RPMI8226 (cell line): ENCODE measurements at regions not wholly inside any gene's neighbourhood (a gene's known extent, or its start where the extent isn't known, plus 50 kb on each side); places are given as distances from the start of the nearest gene placed in this dataset.

ENCODE experiments used
- DNase-seq: peaks from one replicate; pipeline ENCODE4 v3.0.0-alpha.2; 2015

DNA sequence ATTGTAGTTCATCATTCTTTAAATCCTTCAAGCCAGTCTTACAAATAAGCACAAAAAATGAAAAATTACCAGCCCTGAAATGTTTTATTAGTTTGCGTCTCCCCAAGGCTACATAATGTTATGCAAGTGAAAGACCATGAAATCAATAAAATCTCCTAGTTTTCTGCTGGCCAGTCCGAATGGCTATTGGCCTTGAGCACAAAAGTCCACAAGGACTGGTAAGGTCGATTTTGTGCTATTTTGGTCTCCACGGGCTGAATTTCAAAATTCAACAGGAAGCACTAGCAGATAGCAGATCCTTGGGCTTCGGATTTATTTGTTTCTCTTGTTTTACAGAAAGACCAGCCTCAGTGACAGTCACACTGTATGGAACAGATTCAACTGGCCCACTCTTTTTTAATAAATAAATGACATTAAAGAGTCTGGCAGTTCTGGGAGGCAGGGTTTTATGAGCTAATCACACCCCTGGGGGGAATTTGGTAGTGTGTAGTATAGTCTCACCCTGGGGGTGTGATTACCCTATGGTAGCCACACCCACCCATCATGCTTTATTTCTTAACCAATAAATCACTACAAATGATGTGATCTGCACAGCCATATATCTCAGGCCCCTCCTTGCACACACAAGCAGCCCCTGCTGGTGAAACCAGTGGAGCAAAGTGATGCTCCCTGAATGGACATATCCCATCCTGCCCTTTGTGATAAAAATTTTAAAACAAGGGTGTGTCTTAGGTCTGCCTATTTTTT is 51.1 kb upstream of the TMEM33 start:
- DNase-seq = no peak

DNA sequence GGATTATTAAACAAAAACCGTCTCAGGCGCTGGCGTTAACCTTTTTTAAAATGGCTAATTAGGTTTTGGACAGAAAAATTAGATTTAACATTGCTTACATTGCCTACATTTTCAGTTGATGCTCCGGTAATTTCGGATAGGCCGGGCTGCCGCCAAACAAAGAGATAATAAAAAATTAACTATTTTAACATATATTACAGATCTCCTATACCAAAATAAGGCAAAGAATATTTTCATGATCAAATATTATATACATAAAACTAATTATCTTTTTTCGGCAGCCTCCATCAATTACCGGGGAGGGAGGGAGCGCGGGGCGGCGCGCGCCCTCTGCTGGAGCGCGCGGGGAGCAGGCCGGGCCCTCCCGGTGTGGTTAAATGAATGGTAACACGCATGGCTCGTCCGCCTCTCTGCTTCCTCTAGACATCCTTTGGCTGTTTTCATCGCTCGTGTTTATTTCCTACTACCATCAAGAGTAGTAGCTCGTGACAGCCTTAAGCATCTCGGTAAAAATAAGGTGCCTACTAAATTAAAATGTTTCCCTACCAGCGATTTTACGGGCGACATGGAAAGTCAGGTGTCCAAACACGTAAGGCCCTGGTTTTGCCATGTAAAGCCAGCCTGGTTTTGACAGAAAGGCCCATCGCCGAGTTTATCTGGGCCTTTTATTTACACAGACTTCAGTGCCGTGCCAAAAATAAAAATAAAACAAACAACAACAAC is 52.4 kb upstream of the TMEM33 start:
- peak; percentile 47 for DNase-seq

DNA sequence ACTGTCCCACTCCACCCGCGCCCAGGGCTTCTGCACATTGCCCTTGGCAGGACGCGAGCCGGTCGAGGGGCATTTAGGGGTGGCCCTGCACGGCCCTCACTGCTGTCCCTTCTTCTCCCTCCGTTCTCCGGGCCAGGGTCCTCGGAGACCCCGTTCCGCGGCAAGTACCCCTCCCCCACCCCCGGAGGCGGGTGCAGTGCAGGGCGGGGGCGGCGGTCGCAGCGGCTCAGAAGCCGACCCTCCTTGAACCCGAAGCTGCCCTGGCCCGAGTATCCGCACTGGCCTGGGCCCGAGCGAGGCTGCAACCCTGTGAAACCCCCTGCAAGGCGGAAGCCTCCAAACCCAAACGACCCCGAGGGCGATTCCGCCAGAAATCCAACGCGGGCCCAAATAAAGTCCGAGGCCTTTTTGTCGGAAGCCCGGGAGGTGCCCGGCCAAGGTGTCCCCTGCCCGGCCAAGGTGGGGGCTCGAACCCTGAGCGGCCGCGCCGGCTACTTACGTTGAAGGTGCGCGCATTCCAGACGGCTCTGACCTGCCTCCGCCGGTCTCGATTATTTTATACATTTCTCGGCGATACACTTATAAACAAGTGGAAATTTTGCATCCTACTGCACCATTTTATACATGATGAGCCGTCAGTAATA is 53.1 kb upstream of the TMEM33 start:
- DNase-seq = no peak

DNA sequence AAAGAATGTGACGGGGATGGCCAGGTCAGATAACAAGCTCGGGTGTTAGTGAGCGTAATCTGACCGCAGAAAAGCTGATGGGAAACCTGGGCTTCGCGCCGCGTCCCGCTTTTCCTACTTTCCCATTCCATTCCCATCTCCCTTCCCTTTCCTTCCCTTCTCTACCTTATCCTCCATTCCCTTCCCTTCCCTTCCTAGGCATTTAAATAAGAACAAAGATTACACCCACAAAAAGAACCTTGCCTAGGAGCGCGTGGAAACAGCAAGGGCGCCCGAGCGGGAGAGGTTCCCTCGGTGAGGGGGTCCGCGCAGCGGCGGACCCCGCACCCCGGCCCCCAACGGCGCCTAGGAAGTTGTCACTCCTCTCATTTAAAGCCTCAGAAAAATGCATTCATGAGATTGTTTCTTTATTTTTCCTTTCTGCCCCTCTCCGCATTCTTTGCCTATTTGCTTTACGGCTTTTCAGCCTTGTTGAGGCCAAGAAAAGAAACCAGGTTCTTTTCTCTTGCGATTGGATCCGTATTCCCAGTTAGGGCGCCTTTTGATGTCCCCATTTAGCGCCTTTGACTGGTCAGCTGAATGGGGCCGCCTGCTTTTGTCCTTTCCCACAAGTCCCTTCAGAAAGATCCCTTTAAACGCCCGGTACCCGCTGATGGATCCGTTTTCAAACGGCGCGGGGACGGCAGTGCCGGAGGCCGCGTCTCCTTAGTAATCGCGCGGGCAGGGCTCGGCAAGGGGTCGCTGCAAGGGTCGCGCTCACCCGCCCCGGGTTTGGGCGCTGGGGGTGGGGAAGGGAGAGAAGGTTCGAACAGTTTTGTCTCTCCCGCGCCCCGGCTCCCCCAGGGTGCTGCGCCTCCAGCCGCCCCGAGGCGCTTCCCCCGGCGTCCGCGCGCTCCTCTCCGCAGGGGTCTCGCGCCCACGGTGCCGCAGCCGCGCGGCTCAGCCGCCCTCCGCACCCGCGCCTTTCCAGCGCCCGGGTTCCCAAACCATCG is 54.1 kb upstream of the TMEM33 start:
- no peak for DNase-seq

DNA sequence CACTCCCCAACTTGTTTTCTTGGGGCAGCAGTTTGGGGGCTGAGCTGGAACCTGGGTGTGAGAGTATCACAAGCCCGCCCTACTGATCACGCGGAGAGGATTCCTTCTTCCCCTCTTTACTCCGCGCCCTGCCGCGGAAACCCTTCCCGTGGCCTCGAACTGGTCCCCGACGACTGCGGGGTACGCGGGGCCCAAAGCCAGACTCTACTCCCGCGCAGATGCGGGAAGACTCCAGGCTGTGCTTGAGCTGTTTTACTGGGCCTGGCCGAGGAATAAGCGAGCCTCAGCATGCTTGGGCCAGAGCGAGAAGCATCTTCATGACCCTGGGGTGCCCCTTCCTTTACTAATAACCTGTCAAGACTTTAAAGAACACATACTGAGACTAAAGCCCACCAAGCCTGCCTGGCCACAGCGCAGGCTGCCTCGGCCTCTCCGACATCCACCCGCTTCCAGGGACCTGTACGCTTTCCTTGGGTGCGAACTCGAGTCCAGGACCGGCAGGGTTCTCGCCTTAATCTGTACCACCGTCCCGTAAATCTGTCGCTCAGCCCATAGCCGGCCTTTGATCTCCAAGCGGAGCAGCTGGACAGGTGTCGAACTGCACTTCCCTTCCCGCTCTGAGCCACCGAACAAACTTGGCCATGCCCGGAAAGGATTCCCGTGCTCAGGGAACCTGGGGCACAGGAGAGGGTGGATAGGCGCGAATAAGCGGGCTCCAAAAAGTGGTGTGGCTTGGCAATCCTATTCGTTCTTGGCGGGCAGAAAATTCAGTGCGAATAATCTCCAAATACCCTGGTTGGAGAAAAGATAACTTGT is 55.0 kb upstream of the TMEM33 start:
- no peak for DNase-seq

DNA sequence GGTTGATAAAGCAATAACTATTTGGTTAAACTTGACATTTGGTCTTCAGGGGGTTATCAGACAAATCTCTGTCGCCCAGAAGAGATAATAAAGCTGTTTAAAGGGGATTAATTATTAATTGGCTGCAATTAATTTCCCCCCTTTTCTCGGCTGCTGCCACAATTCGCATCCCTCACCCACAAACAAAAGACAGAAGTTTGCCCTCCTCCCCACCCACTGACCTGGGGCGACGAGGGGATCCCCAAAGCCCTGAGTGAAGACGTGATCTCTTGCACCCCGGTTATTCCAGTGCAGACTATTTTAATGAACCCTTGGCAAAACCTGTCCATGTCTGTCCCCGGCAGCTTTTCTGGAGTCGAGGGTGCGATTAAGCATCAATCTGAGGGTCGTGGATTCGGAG is 55.7 kb upstream of the TMEM33 start:
- DNase-seq = no peak

DNA sequence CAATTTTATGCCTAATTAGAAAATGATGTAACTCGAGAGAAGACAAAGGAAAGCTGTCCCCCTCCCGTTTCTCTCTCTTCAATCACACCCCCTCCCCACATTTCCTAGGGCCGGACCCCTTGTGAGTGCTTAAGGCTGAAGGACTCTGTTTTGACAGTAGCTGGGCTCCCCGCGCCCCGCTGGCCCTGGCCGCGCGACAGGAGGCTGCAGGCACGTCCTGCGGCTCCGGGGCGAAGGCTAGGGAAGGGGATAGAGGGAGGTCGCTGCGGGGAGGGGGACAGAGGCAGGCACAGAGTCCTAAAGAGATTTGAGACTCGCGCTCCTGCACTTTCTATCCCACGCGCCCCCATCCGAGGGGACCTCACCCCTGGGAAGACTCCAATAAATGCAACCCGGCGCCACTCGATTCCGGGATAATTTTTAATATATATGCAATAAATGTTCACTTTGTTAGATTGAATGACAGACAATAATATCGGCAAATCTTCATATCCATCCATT is 56.2 kb upstream of the TMEM33 start:
- DNase-seq = no peak

DNA sequence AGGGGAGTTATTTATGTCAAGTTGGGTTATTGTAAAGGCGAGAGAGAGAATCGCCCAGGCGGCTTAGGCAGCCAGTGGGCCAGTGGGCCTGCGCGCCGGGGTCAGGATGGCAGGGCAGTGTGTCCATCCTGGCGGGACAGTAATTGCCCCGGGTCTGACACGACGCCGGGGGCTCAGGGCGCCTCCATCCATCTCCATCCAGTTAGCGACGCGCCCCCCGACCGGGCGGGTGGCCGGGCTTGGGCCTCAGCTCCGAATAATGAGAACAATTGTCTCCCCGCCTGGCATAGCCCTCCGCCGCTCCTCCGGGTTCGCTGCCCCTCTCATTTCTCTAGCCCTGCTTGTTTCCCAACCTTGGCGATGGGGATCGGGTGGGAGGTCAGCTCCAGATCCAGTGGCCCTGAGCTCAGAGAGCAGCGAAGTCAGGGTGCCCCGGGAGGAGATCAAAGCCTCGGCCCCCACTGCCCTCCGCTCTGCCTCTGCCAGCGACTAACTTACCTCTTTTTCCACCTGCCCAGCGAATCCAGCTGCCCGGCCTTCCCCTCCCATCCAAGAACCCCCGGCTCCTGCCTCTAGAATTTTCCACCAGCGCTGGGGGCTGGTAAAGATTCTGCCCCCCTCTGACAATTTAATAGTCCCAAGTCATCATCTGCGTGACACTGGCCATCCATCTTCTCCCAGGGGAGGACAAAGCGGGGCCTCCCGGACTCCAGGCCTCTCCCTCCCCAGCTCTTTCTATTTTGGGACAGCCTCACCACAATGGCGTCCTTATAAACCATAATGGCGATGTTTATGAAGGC is 56.9 kb upstream of the TMEM33 start:
- no peak for DNase-seq

DNA sequence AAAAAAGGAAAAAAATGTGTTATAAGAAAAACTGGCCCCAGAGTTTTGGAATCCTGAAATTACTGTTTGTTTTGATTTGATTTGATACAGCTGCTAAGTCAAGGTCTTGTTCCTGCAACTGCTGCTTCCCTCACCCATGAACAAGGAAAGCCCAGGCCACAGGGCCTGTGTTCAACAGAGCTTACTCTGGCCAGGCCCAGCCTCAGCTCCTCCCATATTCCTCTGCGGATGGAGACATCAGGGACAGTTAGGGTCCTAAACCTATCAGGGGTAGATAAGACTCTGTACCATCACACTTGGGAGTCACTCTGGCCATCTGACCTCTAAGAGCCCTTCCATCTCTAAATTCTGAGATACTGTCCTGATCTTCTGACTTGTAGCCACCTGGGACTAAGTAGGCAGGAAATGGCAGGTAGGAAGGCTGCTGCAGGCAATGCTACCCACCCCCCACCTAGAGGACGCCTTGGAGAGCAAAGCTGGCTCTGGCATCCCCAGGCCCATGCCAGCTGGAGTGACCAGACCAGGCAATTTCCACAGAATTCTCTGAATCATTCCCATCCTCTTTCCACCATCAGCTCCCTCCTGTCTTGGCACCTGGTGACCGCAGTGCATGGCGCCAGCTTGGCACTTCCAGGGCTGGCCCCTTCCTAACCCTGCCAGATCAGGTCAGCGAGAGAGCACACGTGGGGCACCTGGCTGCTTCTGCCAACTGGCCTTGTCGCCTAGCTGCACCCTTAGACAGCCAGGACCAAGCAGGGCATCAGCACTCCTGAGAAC is 58.0 kb upstream of the TMEM33 start:
- DNase-seq = no peak

DNA sequence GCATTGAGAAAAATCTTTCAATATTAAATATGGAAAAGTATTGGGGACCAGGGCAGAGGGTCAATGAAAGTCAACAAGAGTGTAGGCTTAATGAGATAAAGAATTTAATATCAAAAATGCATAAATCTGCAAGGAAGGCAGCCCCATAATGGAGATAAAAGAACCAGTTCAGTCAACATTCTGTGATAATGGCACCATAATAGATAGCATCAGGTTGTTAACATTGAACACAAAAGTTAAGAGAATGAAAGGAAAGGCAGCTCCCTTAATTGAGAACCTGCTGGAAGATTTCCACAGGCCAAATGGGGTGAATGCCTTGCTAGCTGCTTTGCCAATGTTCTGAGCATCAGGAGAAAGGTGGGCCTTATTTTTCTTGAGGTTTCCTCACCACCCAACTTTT is 60.4 kb upstream of the TMEM33 start:
- no peak for DNase-seq

DNA sequence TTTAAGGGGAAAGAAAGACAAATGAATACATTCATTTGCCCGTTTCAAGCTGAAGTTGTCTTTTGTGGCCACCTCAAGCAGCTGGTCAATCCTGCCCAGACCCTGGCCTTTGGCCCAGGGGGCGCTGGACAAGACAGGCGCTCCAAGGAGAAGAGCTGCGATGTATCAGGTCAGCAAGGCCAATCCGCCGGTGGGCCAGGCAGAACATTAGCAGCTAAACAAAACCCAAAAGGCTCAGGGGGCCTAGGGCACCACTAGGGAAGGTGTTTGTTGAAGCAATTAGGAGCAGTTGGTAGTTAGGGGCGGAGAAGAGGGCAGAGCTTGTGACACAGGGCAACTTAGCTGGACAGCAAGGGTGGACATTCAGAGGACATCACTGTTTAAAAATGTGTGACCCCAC is 60.8 kb upstream of the TMEM33 start:
- DNase-seq = no peak

DNA sequence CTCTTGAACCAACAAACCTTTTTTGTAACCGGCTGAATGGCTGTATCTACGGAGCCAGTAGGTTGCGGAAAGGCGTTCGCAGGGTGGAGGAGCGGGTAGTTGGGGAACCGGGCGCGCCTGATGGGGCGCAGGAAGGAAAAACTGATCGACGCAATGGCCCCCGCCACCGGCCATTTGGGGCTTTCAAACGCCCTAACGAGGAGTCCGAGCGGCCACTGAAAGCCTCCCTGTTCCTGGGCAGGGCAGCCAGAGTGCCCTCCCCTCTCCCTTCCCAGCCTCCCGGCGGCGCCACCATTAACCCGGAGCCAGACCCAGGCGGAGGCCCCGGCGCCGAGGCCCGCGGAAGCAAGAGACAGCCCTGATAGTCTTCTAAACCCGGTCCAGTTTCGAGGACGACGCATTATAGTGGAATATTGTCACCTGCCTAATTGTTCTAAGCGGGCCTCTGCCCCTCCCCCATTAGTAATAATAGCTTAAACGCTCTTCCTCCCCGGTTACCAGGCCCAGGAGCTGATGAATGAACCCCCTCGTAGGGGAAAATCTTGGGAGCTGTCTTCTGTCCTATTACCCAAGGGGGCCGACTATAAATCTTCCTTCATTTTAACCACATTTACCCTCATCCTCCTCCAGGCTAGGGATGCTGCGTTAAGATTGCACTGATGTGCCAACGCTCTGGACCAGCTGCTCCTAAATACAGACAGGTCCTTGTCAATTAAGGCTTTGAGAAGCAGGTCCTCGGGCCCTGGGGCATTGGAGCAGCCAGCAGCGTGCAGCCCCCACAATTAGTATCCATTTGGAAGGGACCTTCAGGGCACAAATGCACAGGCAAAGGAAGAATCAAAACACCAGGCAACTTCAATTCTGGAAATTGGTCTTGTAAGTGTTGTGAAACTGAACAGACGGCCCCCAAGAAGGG is 61.6 kb upstream of the TMEM33 start:
- DNase-seq = no peak

DNA sequence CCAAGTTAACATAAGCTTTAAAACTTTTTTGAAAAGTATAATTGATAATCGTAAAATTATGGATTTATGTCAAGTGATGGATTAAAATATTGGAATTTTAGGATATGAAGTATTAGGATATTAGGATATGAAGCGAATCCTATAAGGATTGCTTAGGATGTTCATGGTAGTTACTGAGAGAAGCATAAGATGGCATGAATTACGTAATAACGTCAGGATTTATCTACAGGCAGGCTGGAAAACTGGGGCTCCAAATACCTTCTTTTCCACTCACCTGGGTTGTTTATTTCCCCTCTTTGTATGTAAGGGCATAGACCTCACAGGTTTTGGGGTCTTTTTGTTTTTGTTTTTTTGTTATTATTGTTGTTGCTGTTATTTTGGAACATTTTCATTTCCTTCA is 65.2 kb upstream of the TMEM33 start:
- no peak for DNase-seq

DNA sequence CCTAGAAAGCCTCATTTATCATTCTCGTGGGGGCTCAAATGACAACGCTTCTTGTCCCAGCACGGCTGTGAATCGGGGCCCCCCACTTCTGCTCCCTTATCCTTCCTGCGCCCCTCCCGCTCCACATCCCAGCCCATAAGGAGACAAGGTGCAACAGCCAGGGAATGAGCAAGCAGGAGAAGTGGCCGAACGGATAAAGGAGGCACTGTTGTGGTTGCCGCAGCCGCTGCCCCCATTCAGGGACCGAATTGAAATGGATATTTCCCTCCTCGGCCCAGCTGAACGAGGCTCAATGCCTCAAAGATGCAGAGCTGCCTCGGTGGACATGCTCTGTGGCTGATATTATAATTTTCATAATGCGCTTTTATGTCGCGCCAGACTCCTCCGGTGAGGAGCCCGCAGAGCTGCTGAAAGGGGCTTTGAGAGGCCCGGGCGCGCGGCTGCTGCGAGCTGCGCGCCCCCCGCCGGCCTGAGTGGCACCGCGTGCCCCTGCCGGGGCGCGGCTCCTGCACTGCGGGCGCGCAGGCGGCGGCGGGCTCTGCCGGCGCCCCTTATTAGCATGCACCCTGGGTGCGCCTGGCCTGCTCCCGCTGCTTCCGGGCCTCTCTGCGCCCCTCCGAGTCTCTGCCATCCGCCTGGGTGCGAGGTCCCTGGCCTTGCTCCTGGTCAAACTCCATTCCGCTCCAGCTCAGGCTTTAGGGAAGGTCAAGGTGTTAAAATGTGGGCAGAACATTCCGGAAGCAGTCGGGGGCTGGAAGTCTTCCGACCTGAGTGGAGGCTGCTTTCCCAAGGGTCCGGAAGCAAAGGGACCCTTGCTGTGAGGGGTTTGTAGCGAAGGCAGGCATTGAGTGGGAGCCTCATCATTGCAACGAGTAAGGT is 68.2 kb upstream of the TMEM33 start:
- no peak for DNase-seq

DNA sequence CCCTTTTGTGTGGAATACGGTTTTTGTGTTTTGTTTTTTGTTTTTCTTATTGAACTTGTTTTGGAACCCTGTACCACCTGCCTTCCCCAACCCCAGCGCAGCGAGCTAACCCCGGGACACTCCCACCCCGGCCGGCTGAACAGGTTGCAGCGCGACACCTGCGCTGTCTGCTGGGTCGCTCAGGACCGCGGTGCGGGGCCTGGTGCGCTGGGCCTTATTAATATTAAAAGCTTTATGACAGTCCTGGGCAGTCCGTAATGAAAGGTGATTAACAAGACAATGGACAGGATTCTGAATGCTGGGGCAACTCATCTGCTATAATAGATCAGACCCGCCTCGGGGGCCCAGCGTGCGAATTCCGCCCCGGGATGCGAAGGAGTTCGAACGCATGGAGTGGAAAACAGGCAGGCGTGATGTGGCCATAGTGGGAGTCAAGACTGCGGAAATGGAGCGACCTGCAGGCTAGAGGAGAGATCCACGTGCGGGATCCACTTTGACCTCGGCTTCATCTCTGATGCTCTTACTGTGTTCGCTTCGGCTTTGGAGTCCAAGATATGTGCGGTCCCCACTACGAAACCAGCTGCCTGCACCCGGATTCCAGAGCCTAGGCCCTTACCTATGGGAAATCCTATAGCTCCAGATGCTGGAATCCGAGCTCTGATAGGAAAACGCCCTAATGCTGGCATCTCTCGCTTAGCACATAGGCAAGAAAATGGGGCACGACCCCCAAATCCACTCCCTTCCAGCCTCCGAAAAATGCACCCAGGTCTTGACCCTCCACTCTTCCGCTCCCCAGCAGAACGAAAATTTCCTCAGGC is 69.0 kb upstream of the TMEM33 start:
- DNase-seq = no peak

DNA sequence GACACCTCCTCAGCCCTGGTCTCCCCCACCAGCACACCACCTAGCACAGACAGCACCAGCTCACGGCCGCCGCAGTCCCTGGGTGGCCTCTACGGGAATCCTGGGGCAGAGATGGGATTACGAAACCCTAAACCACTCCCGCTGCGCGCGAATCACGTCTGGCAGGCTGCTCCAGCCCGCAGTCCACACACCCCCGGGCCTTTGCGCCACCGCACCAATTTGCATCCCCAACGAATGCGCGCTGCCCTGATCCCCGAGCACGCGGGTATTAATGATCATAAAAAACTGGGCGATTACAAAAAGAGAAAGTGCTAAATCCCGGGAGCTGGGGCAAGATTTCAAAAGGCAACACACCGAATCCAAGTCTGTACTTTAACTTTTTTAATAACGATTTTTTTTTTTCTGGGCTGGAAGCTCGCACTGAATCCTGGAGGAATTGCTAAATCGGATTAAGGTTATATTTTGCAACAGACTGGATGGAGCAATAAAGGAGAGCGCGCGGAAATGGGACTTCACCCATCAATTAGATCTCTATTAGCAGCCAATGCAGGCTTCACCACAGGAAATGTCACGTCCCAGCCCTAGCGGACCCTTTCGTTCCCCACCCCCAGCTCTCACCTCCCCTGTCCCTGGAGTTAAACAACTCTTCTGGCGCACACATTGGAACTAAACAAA is 69.8 kb upstream of the TMEM33 start:
- no peak for DNase-seq
